Mammary epithelial cell (primary cell): ENCODE measurements at regions not wholly inside any gene's neighbourhood (a gene's known extent, or its start where the extent isn't known, plus 50 kb on each side); places are given as distances from the start of the nearest gene placed in this dataset.

ENCODE experiments used
- CTCF ChIP-seq, 2 donors: IDR thresholded peaks in 1 of 2; conservative IDR thresholded peaks in 1 of 2; 2 replicates each; pipeline ENCODE4 v1.5.1; 2011 to 2012; ENCODE audit warnings: inconsistent platforms in 2 of 2, low read length in 2 of 2, mild to moderate bottlenecking in 2 of 2, control low read depth in 1 of 2, low read depth in 1 of 2; ENCODE audit not compliant: insufficient read depth in 1 of 2; ENCODE audit errors: extremely low read depth in 1 of 2
- EZH2 ChIP-seq: IDR thresholded peaks from 2 replicates; pipeline ENCODE4 v1.6.1; 2012; ENCODE audit warnings: low read length, inconsistent platforms, borderline replicate concordance

GRCh38 chr6:21826904-21827303, 233.4 kb downstream of the SOX4 start:
- TF ChIP-seq CTCF (conservative IDR thresholded peaks at IDR 0.05 in 1 of 2, IDR thresholded peaks at IDR 0.05 in 1 of 2; ENCODE audit: extremely low read depth in 1 of 2, insufficient read depth in 1 of 2, low read depth in 1 of 2, low read length in 2 of 2) (no peak), EZH2 (no peak)
